ENCODE measurements at regions not wholly inside any gene's neighbourhood (a gene's known extent, or its start where the extent isn't known, plus 50 kb on each side); places are given as distances from the start of the nearest gene placed in this dataset.
"Not testable (repeated sequence)": the region's sequence is repeated elsewhere in the genome, so short reads cannot be mapped to it uniquely, and the experiment has no call there.

DNA sequence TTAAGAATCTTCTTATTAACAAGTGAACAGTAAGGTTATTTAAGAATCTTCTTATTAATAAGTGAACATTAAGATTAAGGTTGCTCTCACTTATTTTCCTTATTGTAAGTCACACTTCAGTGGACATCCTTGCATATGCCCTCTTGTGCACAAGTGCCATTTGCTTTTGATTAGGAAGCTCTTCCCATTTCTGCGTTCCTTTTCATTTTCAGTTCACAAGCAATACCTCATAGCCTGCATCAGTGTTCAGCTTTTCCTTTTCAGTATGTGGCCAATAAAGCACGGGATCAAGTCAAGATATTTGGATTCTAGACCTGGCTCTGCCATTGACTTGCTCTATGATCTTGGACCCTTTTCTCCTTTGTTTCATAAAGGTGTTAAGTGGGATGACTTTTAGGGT, 158.7 kb downstream of the DISP1 start:
- H3K4me3 ChIP-seq (ENCODE audit: low read length), result no peak overlapping the region
- DNase-seq (ENCODE audit: low read depth), result no peak
- TF ChIP-seq CTCF (conservative IDR thresholded peaks at IDR 0.05; ENCODE audit: low read length), result no peak

DNA sequence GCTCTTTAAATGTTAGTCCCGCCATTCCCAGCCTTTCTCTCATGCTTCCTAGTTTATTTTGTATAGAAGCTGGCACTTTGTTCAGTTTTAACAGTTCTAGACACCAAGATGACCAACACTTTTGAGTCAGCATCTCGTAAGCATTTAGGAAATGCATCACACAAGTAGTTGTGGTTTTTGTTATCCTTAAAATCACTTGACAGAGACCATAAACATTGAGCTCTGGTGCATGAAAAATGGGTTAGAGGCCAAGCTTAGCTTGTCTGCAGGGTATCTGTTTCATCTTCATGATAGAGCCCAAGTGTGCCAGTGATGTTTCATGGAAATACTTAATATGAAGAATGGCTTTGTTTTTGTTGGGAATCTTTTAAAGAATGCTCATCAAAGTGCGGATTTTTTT, 159.7 kb downstream of the DISP1 start:
- peak; percentile 92 for DNase-seq (ENCODE audit: low read depth)
- no peak for TF ChIP-seq CTCF (conservative IDR thresholded peaks at IDR 0.05; ENCODE audit: low read length)
- H3K4me3 ChIP-seq (ENCODE audit: low read length), result no peak overlapping the region

GRCh38 chr1:222975472-222976122, 160.8 kb downstream of the DISP1 start:
- TF ChIP-seq CTCF (conservative IDR thresholded peaks at IDR 0.05; ENCODE audit: low read length), result no peak
- no peak overlapping the region for H3K4me3 ChIP-seq (ENCODE audit: low read length)
- peak; percentile 27 for DNase-seq (ENCODE audit: low read depth)

GRCh38 chr1:222976453-222976852, 161.6 kb downstream of the DISP1 start:
- no peak for TF ChIP-seq CTCF (conservative IDR thresholded peaks at IDR 0.05; ENCODE audit: low read length)
- no peak for DNase-seq (ENCODE audit: low read depth)
- no peak overlapping the region for H3K4me3 ChIP-seq (ENCODE audit: low read length)

DNA sequence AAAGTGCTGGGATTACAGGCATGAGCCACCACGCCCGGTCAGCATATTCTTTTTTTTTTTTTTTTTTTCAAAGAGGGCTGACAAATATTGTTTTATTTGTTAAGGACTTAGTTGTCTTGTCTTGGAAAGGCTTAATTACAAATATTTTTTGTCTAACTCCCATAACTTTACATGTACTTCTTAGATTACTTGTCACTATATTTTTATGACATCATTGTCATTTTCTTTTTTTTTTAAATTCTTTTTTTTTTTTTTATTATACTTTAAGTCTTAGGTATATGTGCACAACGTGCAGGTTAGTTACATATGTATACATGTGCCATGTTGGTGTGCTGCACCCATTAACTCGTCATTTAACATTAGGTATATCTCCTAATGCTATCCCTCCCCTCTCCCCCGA, 162.5 kb downstream of the DISP1 start:
- not testable (repeated sequence) for DNase-seq (ENCODE audit: low read depth); H3K4me3 ChIP-seq (ENCODE audit: low read length)

- no peak for TF ChIP-seq CTCF (conservative IDR thresholded peaks at IDR 0.05; ENCODE audit: low read length)
- H3K4me3 ChIP-seq (ENCODE audit: low read length), result no peak overlapping the region
- DNase-seq (ENCODE audit: low read depth), result no peak
Measured at GRCh38 chr1:222979561-222979960, 163.5 kb downstream of the TLR5 start.

- H3K4me3 ChIP-seq (ENCODE audit: low read length), result no peak overlapping the region
- no peak for TF ChIP-seq CTCF (conservative IDR thresholded peaks at IDR 0.05; ENCODE audit: low read length)
- DNase-seq (ENCODE audit: low read depth), result no peak
Measured at GRCh38 chr1:222987674-222988076, 155.4 kb downstream of the TLR5 start.

DNA sequence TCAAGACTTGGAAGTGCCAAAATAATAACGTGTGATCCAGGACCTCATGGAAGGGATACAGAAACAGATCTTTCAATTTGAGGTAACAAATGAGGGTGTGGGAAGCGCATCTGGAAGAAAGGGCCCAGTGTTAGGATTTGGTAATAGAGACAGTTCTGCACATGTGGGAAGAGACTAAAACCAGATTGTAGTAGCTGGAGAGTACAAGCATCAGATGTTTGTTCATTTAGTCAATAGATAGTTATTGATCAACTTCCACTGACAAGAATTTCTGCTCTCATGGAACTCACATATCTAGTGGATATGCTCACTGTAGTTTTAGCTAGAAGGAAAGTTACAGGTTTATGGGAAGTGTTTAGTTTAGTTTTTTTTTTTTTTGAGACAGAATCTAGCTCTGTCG, 153.6 kb downstream of the TLR5 start:
- no peak overlapping the region for H3K4me3 ChIP-seq (ENCODE audit: low read length)
- DNase-seq (ENCODE audit: low read depth), result no peak
- TF ChIP-seq CTCF (conservative IDR thresholded peaks at IDR 0.05; ENCODE audit: low read length), result no peak
